MM.1S (cell line): ENCODE measurements at regions not wholly inside any gene's neighbourhood (a gene's known extent, or its start where the extent isn't known, plus 50 kb on each side); places are given as distances from the start of the nearest gene placed in this dataset.

ENCODE experiments used
- DNase-seq: peaks from one replicate; pipeline ENCODE4 v3.0.0-alpha.2; 2015
- H2AFZ ChIP-seq: fragments of 300-600 bp; sonication (generic); 2 replicates; pipeline ENCODE4 v1.6.0; 2016; ENCODE audit warnings: antibody characterized with exemption, low read length
- H3F3A ChIP-seq: fragments of 300-600 bp; sonication (generic); 2 replicates; pipeline ENCODE4 v1.6.1; 2016; ENCODE audit warnings: mild to moderate bottlenecking, antibody characterized with exemption, low read length, moderate library complexity, mixed read lengths; ENCODE audit not compliant: insufficient read depth
- H3K27ac ChIP-seq: fragments of 300-600 bp; sonication (generic); 2 replicates; pipeline ENCODE4 v1.5.1; 2016; ENCODE audit warnings: mild to moderate bottlenecking, low read length
- H3K27me3 ChIP-seq: fragments of 300-600 bp; sonication (generic); replicated peaks from 2 replicates; pipeline ENCODE4 v1.6.0; 2016; ENCODE audit warnings: low read length; ENCODE audit not compliant: insufficient read depth
- H3K36me3 ChIP-seq: fragments of 300-600 bp; sonication (generic); replicated peaks from 2 replicates; pipeline ENCODE4 v1.6.1; 2016; ENCODE audit warnings: mild to moderate bottlenecking, low read length, mixed read lengths; ENCODE audit not compliant: insufficient read depth
- H3K4me1 ChIP-seq: fragments of 300-600 bp; sonication (generic); 2 replicates; pipeline ENCODE4 v1.6.1; 2016; ENCODE audit warnings: low read length, mixed read lengths
- H3K4me2 ChIP-seq: fragments of 300-600 bp; sonication (generic); 2 replicates; pipeline ENCODE4 v1.6.0; 2016; ENCODE audit warnings: low read depth, low read length
- H3K4me3 ChIP-seq: fragments of 300-600 bp; sonication (generic); 2 replicates; pipeline ENCODE4 v1.5.1; 2016; ENCODE audit warnings: low read length, mixed read lengths
- H3K79me2 ChIP-seq: fragments of 300-600 bp; sonication (generic); 2 replicates; pipeline ENCODE4 v1.6.1; 2016; ENCODE audit warnings: mixed run types, low read length, mixed read lengths
- H3K9ac ChIP-seq: fragments of 300-600 bp; sonication (generic); 2 replicates; pipeline ENCODE4 v1.6.1; 2016; ENCODE audit warnings: low read length, mixed read lengths
- H3K9me2 ChIP-seq: fragments of 300-600 bp; sonication (generic); replicated peaks from 2 replicates; pipeline ENCODE4 v1.6.1; 2016; ENCODE audit warnings: mild to moderate bottlenecking, low read length, mixed read lengths; ENCODE audit not compliant: insufficient read depth
- H3K9me3 ChIP-seq: fragments of 300-600 bp; sonication (generic); replicated peaks from 2 replicates; pipeline ENCODE4 v1.6.1; 2016; ENCODE audit warnings: mild to moderate bottlenecking, low read length, mixed read lengths; ENCODE audit not compliant: insufficient read depth
- H4K20me1 ChIP-seq: fragments of 300-600 bp; sonication (generic); 2 replicates; pipeline ENCODE4 v1.6.1; 2016; ENCODE audit warnings: mild to moderate bottlenecking, low read length, moderate library complexity, mixed read lengths; ENCODE audit not compliant: insufficient read depth
- CTCF ChIP-seq: fragments of 300-600 bp; sonication (generic); IDR thresholded peaks from 2 replicates; pipeline ENCODE4 v1.5.1; 2016; ENCODE audit warnings: antibody characterized with exemption, low read length, mixed read lengths
- EZH2 ChIP-seq: fragments of 300-600 bp; sonication (generic); optimal IDR thresholded peaks from 2 replicates; pipeline ENCODE3; 2017; ENCODE audit warnings: low read depth, mild to moderate bottlenecking, antibody characterized with exemption, low read length, mixed read lengths
- EZH2phosphoT487 ChIP-seq: fragments of 300-600 bp; sonication (generic); IDR thresholded peaks from 2 replicates; pipeline ENCODE4 v1.6.1; 2018; ENCODE audit warnings: antibody characterized with exemption, low read length

- Histone ChIP-seq H3K9me3 (no peaks in the 10 kb centered on the region), H3K4me1 (no peaks in the 10 kb centered on the region), H3K36me3 (no peaks in the 10 kb centered on the region), H3K27me3 (no peaks in the 10 kb centered on the region), H2AFZ (no peak overlapping the region), H3K79me2 (no peaks in the 10 kb centered on the region), H3K4me2 (no peak overlapping the region), H3K9me2 (no peaks in the 10 kb centered on the region), H3K4me3 (no peak overlapping the region), H3F3A (no peaks in the 10 kb centered on the region), H3K9ac (no peak overlapping the region), H4K20me1 (no peaks in the 10 kb centered on the region), H3K27ac (no peak overlapping the region)
- no peak for TF ChIP-seq EZH2phosphoT487
- TF ChIP-seq CTCF: no peak
- no peak for TF ChIP-seq EZH2
- DNase-seq: no peak
Observed at GRCh38 chr6:153849072-153849779, 189.8 kb upstream of the OPRM1 start.

- Histone ChIP-seq H3K27me3 (no peaks in the 10 kb centered on the region), H4K20me1 (no peaks in the 10 kb centered on the region), H3K9me3 (no peaks in the 10 kb centered on the region), H3K4me1 (no peaks in the 10 kb centered on the region), H3K4me2 (no peak overlapping the region), H3K4me3 (no peak overlapping the region), H3K79me2 (no peaks in the 10 kb centered on the region), H3K36me3 (no peaks in the 10 kb centered on the region), H2AFZ (no peak overlapping the region), H3K27ac (no peak overlapping the region), H3F3A (no peaks in the 10 kb centered on the region), H3K9ac (no peak overlapping the region), H3K9me2 (no peaks in the 10 kb centered on the region)
- no peak for DNase-seq
- no peak for TF ChIP-seq EZH2
- TF ChIP-seq CTCF: no peak
- TF ChIP-seq EZH2phosphoT487: no peak
Observed at GRCh38 chr6:153843420-153843819, 195.6 kb upstream of the OPRM1 start.

DNA sequence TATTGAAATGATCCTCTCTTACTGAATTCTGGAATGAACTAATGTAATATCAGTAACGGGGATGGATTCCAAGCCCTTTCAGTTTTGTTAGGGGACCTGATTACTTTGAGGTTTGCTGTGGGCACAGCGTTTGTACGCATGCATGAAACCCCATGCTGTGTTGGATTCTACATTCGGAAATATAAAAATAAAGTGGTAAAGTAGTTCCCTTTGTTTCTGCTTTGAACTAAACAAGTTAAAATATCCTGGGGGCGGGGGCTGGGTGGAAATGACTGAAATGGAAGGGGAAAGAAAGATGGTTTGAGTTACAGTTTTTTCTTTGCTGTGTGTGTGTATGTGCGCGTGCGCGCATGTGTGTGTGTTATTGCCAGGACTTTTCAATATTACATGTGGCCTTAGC lies 196.5 kb upstream of the OPRM1 start:
- TF ChIP-seq EZH2 (no peak), CTCF (no peak), EZH2phosphoT487 (no peak)
- no peaks in the 10 kb centered on the region for H3K79me2 ChIP-seq
- DNase-seq: no peak
- H3K4me3 ChIP-seq: no peak overlapping the region
- no peak overlapping the region for H2AFZ ChIP-seq
- H4K20me1 ChIP-seq: no peaks in the 10 kb centered on the region
- H3F3A ChIP-seq: no peaks in the 10 kb centered on the region
- H3K4me2 ChIP-seq: no peak overlapping the region
- no peaks in the 10 kb centered on the region for H3K9me3 ChIP-seq
- H3K27me3 ChIP-seq: no peaks in the 10 kb centered on the region
- no peaks in the 10 kb centered on the region for H3K36me3 ChIP-seq
- no peaks in the 10 kb centered on the region for H3K4me1 ChIP-seq
- H3K9me2 ChIP-seq: no peaks in the 10 kb centered on the region
- H3K9ac ChIP-seq: no peak overlapping the region
- H3K27ac ChIP-seq: no peak overlapping the region
